ENCODE measurements at regions not wholly inside any gene's neighbourhood (a gene's known extent, or its start where the extent isn't known, plus 50 kb on each side); places are given as distances from the start of the nearest gene placed in this dataset.
"Not testable (repeated sequence)": the region's sequence is repeated elsewhere in the genome, so short reads cannot be mapped to it uniquely, and the experiment has no call there.

DNA sequence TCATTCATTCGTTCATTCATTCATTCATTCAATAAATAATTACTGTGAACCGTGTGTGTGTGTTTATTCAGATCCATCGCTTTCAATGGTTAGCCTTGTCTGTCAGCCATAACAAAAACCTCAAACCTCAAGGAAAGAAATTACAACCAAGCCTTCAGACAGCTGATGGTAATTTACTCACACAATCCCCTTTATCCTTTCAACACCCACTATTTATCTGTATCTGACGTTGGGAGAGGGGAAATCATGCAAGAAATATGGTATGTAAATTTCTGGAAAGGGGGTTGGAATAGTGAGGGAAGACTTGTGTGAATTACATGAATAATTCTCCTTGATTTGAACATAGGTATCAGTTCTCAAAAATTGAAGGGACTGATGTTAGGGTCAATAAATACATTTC, 173.6 kb upstream of the NBPF19 start:
- TF ChIP-seq EZH2 (IDR thresholded peaks at IDR 0.05; ENCODE audit: borderline replicate concordance, low read length), result not testable (repeated sequence)
- TF ChIP-seq, protein P1, sequence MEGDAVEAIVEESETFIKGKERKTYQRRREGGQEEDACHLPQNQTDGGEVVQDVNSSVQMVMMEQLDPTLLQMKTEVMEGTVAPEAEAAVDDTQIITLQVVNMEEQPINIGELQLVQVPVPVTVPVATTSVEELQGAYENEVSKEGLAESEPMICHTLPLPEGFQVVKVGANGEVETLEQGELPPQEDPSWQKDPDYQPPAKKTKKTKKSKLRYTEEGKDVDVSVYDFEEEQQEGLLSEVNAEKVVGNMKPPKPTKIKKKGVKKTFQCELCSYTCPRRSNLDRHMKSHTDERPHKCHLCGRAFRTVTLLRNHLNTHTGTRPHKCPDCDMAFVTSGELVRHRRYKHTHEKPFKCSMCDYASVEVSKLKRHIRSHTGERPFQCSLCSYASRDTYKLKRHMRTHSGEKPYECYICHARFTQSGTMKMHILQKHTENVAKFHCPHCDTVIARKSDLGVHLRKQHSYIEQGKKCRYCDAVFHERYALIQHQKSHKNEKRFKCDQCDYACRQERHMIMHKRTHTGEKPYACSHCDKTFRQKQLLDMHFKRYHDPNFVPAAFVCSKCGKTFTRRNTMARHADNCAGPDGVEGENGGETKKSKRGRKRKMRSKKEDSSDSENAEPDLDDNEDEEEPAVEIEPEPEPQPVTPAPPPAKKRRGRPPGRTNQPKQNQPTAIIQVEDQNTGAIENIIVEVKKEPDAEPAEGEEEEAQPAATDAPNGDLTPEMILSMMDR (IDR thresholded peaks at IDR 0.05; ENCODE audit: low read length), result not testable (repeated sequence)
